Liver (tissue), 8 donors: ENCODE measurements at regions not wholly inside any gene's neighbourhood (a gene's known extent, or its start where the extent isn't known, plus 50 kb on each side); places are given as distances from the start of the nearest gene placed in this dataset.

Experiments
- DNase-seq: peaks from one replicate; pipeline ENCODE4 v3.0.0-alpha.2; 2017; ENCODE audit warnings: low spot score
- H3K27ac ChIP-seq, 2 donors: one replicate each; pipeline ENCODE4 v1.7.0; 2013; ENCODE audit warnings: inconsistent platforms in 2 of 2, low read length in 2 of 2, control low read depth in 1 of 2, low read depth in 1 of 2, mild to moderate bottlenecking in 1 of 2
- H3K27me3 ChIP-seq, 4 donors: one replicate each; pipeline versions ENCODE4 v1.6.1 to v1.7.0; 2013; ENCODE audit warnings: low read length in 3 of 4, inconsistent platforms in 1 of 4, mild to moderate bottlenecking in 1 of 4, moderate library complexity in 1 of 4; ENCODE audit not compliant: control insufficient read depth in 4 of 4, insufficient read depth in 4 of 4
- H3K36me3 ChIP-seq, 4 donors: one replicate each; pipeline versions ENCODE4 v1.6.1 to v1.7.0; 2013; ENCODE audit warnings: low read length in 3 of 4, mild to moderate bottlenecking in 3 of 4, low read depth in 1 of 4, moderate library complexity in 1 of 4; ENCODE audit not compliant: control insufficient read depth in 4 of 4, insufficient read depth in 3 of 4
- H3K4me1 ChIP-seq, 4 donors: one replicate each; pipeline versions ENCODE4 v1.6.1 to v1.7.0; 2013; ENCODE audit warnings: low read length in 3 of 4, mild to moderate bottlenecking in 3 of 4, moderate library complexity in 1 of 4; ENCODE audit not compliant: control insufficient read depth in 4 of 4, insufficient read depth in 4 of 4
- H3K4me3 ChIP-seq, 3 donors: one replicate each; pipeline versions ENCODE4 v1.6.1 to v1.7.0; 2013; ENCODE audit warnings: low read length in 3 of 3, control low read depth in 1 of 3, low read depth in 1 of 3, mild to moderate bottlenecking in 1 of 3
- H3K9ac ChIP-seq, 2 donors: one replicate each; pipeline ENCODE4 v1.7.0; 2013; ENCODE audit warnings: low read length in 2 of 2, mild to moderate bottlenecking in 2 of 2, moderate library complexity in 2 of 2, control low read depth in 1 of 2, low read depth in 1 of 2
- H3K9me3 ChIP-seq, 4 donors: one replicate each; pipeline versions ENCODE4 v1.6.1 to v1.7.0; 2013; ENCODE audit warnings: low read length in 3 of 4; ENCODE audit not compliant: control insufficient read depth in 4 of 4
- CTCF ChIP-seq: fragments of 150-350 bp; IDR thresholded peaks from 2 replicates; pipeline ENCODE4 v1.5.1; 2017; ENCODE audit warnings: improper control_type of control experiment, low read depth, low read length; ENCODE audit not compliant: missing input control
- FOXA1 ChIP-seq: IDR thresholded peaks from 2 replicates; pipeline ENCODE4 v1.6.1; 2016; ENCODE audit warnings: antibody characterized with exemption
- FOXA2 ChIP-seq: IDR thresholded peaks from 2 replicates; pipeline ENCODE4 v1.6.1; 2016; ENCODE audit warnings: antibody characterized with exemption
- GABPA ChIP-seq, 2 donors: IDR thresholded peaks in 1 of 2; conservative IDR thresholded peaks in 1 of 2; 2 replicates each; pipeline ENCODE4 v1.6.1; 2016; ENCODE audit warnings: antibody characterized with exemption in 2 of 2, mild to moderate bottlenecking in 1 of 2, moderate library complexity in 1 of 2
- HNF4A ChIP-seq, 2 donors: conservative IDR thresholded peaks; 2 replicates each; pipeline ENCODE4 v1.6.1; 2016; ENCODE audit warnings: antibody characterized with exemption in 2 of 2, mild to moderate bottlenecking in 2 of 2
- HNF4G ChIP-seq: IDR thresholded peaks from 2 replicates; pipeline ENCODE4 v1.6.1; 2016; ENCODE audit warnings: antibody characterized with exemption
- NR2F2 ChIP-seq: IDR thresholded peaks from 2 replicates; pipeline ENCODE4 v1.6.1; 2016; ENCODE audit warnings: antibody characterized with exemption
- REST ChIP-seq: IDR thresholded peaks from 2 replicates; pipeline ENCODE4 v1.6.1; 2016; ENCODE audit warnings: antibody characterized with exemption, mild to moderate bottlenecking
- SP1 ChIP-seq: IDR thresholded peaks from 2 replicates; pipeline ENCODE4 v1.6.1; 2018; ENCODE audit warnings: antibody characterized with exemption, mild to moderate bottlenecking
- TAF1 ChIP-seq: conservative IDR thresholded peaks from 2 replicates; pipeline ENCODE4 v1.6.1; 2016; ENCODE audit warnings: antibody characterized with exemption, mild to moderate bottlenecking
- ZBTB33 ChIP-seq: IDR thresholded peaks from 2 replicates; pipeline ENCODE4 v1.6.1; 2016; ENCODE audit warnings: antibody characterized with exemption
- WGBS: extraction: QIAGEN DNeasy Blood & Tissue Kit; methylation state at CpG from one replicate; pipeline ENCODE4 v1.1.7; 2013; 5-methylcytosine and 5-hydroxymethylcytosine counted together
- TF ChIP-seq, protein P1 (sequence below): IDR thresholded peaks from 2 replicates; pipeline ENCODE4 v1.6.1; 2016; ENCODE audit warnings: antibody characterized with exemption
- donor health status: healthy.
- donor health status: healthy.
- donor health status: healthy.
- donor health status: healthy.
- donor health status: healthy.

DNA sequence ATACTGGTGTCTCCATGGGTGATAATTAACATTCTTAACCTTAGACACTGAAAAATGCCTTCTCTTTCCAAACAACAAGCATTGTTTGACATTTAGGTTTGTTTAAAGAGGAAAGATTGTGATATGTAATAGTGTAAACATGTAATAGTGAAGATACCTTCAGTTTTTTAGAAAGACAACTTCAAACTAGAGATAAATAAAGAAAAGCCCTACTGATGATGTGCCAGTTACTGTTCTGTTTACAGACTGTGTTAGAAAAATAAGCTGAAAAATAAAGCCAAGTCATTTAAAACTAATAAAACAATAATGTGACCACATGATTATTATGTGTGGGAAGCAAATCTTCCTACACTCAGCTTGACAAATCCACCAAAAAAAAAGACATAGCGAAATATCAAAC, 2035.3 kb upstream of the TENM3 start:
- Histone ChIP-seq H3K9ac (no peak overlapping the region), H3K36me3 (no peaks in the 10 kb centered on the region), H3K27me3 (no peaks in the 10 kb centered on the region), H3K9me3 (no peaks in the 10 kb centered on the region), H3K4me3 (no peak overlapping the region), H3K27ac (no peak overlapping the region), H3K4me1 (no peaks in the 10 kb centered on the region)
- TF ChIP-seq GABPA (IDR thresholded peaks at IDR 0.05 in 1 of 2, conservative IDR thresholded peaks at IDR 0.05 in 1 of 2) (no peak), TAF1 (no peak), CTCF (no peak), FOXA2 (no peak), ZBTB33 (no peak), NR2F2 (no peak), REST (no peak)
- TF ChIP-seq, protein P1, sequence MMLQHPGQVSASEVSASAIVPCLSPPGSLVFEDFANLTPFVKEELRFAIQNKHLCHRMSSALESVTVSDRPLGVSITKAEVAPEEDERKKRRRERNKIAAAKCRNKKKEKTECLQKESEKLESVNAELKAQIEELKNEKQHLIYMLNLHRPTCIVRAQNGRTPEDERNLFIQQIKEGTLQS, result no peak
- no peak for DNase-seq
- 77% methylated on average over 1 of the region's 1 CpG for WGBS

- H3K9ac ChIP-seq, result no peak overlapping the region
- no peaks in the 10 kb centered on the region for H3K36me3 ChIP-seq
- H3K27ac ChIP-seq, result no peak overlapping the region
- no peaks in the 10 kb centered on the region for H3K4me1 ChIP-seq
- no peak for DNase-seq
- no peak overlapping the region for H3K4me3 ChIP-seq
- WGBS, result 17% methylated on average over 1 of the region's 1 CpG
- no peaks in the 10 kb centered on the region for H3K27me3 ChIP-seq
- H3K9me3 ChIP-seq, result peaks cover 0 to 4% (median 0%) of the 10 kb centered on the region in 4 donors
- TF ChIP-seq CTCF, result no peak
- TF ChIP-seq NR2F2, result no peak
- no peak for TF ChIP-seq SP1
- TF ChIP-seq HNF4G, result no peak
- no peak for TF ChIP-seq HNF4A (conservative IDR thresholded peaks at IDR 0.05)
- TF ChIP-seq FOXA1, result no peak
Measured at GRCh38 chr4:180217070-180217469, 2026.1 kb upstream of the TENM3 start.
